Smooth muscle cell (in vitro differentiated cells): ENCODE measurements at regions not wholly inside any gene's neighbourhood (a gene's known extent, or its start where the extent isn't known, plus 50 kb on each side); places are given as distances from the start of the nearest gene placed in this dataset.

ENCODE experiments used
- DNase-seq: peaks from one replicate; lab custom pipeline; 2025; ENCODE audit not compliant: unreplicated experiment; lab: John Stamatoyannopoulos, UW
- H2AFZ ChIP-seq: fragments of 200-600 bp; sonication (generic); 2 replicates; pipeline ENCODE4 v1.6.0; 2016; ENCODE audit warnings: antibody characterized with exemption, low read depth, mild to moderate bottlenecking
- H3F3A ChIP-seq: fragments of 200-600 bp; sonication (generic); 2 replicates; pipeline ENCODE4 v1.6.0; 2017; ENCODE audit warnings: antibody characterized with exemption, low read depth
- H3K27ac ChIP-seq: fragments of 200-600 bp; sonication (generic); 2 replicates; pipeline ENCODE4 v1.5.1; 2016; ENCODE audit warnings: low read depth, mild to moderate bottlenecking
- H3K27me3 ChIP-seq: fragments of 200-600 bp; sonication (generic); 2 replicates; pipeline ENCODE4 v1.6.1; 2016; ENCODE audit warnings: low read depth, mild to moderate bottlenecking
- H3K36me3 ChIP-seq: fragments of 200-600 bp; sonication (generic); 2 replicates; pipeline ENCODE4 v1.5.1; 2016; ENCODE audit warnings: low read depth
- H3K4me1 ChIP-seq: fragments of 200-600 bp; sonication (generic); 2 replicates; pipeline ENCODE4 v1.5.1; 2016; ENCODE audit warnings: low read depth
- H3K4me2 ChIP-seq: fragments of 200-600 bp; sonication (generic); 2 replicates; pipeline ENCODE4 v1.6.0; 2016; ENCODE audit warnings: mild to moderate bottlenecking
- H3K4me3 ChIP-seq: fragments of 200-600 bp; sonication (generic); 2 replicates; pipeline ENCODE4 v1.5.1; 2016; ENCODE audit warnings: mild to moderate bottlenecking
- H3K79me2 ChIP-seq: fragments of 200-600 bp; sonication (generic); 2 replicates; pipeline ENCODE4 v1.6.0; 2016; ENCODE audit warnings: low read depth, mild to moderate bottlenecking
- H3K9ac ChIP-seq: fragments of 200-600 bp; sonication (generic); 2 replicates; pipeline ENCODE4 v1.6.0; 2016; ENCODE audit warnings: low read depth
- H3K9me3 ChIP-seq: fragments of 200-600 bp; sonication (generic); replicated peaks from 2 replicates; pipeline ENCODE4 v1.5.1; 2016; ENCODE audit warnings: low read depth
- H4K20me1 ChIP-seq: fragments of 200-600 bp; sonication (generic); 2 replicates; pipeline ENCODE4 v1.6.0; 2016; ENCODE audit warnings: low read depth
- WGBS: methylation state at CpG from one replicate; pipeline ENCODE4 v1.1.7; 2016; ENCODE audit warnings: low lambda C conversion rate; 5-methylcytosine and 5-hydroxymethylcytosine counted together
- TF ChIP-seq, protein P1 (sequence below): fragments of 200-600 bp; sonication (generic); IDR thresholded peaks from 2 replicates; pipeline ENCODE4 v1.5.1; 2017; ENCODE audit warnings: borderline replicate concordance, mild to moderate bottlenecking, antibody characterized with exemption; ENCODE audit not compliant: insufficient read depth, poor library complexity, severe bottlenecking

- Histone ChIP-seq H2AFZ (no peak overlapping the region), H3K9me3 (no peaks in the 10 kb centered on the region), H3K79me2 (no peaks in the 10 kb centered on the region), H3K9ac (no peak overlapping the region), H3K4me3 (no peak overlapping the region), H4K20me1 (no peaks in the 10 kb centered on the region), H3K27me3 (no peaks in the 10 kb centered on the region), H3F3A (no peaks in the 10 kb centered on the region), H3K4me2 (no peak overlapping the region), H3K27ac (no peak overlapping the region), H3K36me3 (no peaks in the 10 kb centered on the region), H3K4me1 (no peaks in the 10 kb centered on the region)
- TF ChIP-seq, protein P1, sequence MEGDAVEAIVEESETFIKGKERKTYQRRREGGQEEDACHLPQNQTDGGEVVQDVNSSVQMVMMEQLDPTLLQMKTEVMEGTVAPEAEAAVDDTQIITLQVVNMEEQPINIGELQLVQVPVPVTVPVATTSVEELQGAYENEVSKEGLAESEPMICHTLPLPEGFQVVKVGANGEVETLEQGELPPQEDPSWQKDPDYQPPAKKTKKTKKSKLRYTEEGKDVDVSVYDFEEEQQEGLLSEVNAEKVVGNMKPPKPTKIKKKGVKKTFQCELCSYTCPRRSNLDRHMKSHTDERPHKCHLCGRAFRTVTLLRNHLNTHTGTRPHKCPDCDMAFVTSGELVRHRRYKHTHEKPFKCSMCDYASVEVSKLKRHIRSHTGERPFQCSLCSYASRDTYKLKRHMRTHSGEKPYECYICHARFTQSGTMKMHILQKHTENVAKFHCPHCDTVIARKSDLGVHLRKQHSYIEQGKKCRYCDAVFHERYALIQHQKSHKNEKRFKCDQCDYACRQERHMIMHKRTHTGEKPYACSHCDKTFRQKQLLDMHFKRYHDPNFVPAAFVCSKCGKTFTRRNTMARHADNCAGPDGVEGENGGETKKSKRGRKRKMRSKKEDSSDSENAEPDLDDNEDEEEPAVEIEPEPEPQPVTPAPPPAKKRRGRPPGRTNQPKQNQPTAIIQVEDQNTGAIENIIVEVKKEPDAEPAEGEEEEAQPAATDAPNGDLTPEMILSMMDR = no peak
- DNase-seq = no peak
- 89% methylated on average over 3 of the region's 3 CpGs for WGBS
Observed at GRCh38 chr3:135539854-135540253, 425.7 kb upstream of the PPP2R3A start.

- DNase-seq = no peak
- Histone ChIP-seq H3K27ac (no peak overlapping the region), H3K79me2 (no peaks in the 10 kb centered on the region), H3K9ac (no peak overlapping the region), H3K27me3 (no peaks in the 10 kb centered on the region), H3K4me3 (no peak overlapping the region), H4K20me1 (no peaks in the 10 kb centered on the region), H3F3A (no peaks in the 10 kb centered on the region), H3K9me3 (no peaks in the 10 kb centered on the region), H3K4me1 (no peaks in the 10 kb centered on the region), H3K36me3 (no peaks in the 10 kb centered on the region), H2AFZ (no peak overlapping the region), H3K4me2 (no peak overlapping the region)
- WGBS = 70% methylated on average over 4 of the region's 4 CpGs
- TF ChIP-seq, protein P1 = no peak
Observed at GRCh38 chr3:135549928-135550494, 415.5 kb upstream of the PPP2R3A start.

DNA sequence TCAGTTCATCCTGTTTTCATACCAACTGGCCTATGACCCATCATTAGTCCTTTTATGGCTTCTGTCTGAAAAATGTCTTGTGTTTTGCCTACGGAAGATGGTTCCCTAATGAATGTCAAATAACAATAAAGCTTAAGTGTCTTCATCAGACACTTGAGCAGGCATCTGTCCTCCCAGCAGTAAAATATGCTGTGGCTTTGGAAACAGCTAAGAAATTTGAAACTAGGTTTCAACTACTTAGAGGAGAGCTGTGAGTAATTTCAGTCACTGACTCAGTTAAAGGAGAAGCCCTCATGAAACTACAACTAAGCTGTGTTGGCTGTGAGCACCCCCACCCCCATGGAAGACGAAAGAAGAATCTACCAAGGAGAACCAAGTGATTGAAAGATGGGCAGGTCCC, 409.4 kb upstream of the PPP2R3A start:
- Histone ChIP-seq H3K27ac (no peak overlapping the region), H3K79me2 (no peaks in the 10 kb centered on the region), H2AFZ (no peak overlapping the region), H3F3A (no peaks in the 10 kb centered on the region), H3K9ac (no peak overlapping the region), H3K9me3 (no peaks in the 10 kb centered on the region), H4K20me1 (no peaks in the 10 kb centered on the region), H3K27me3 (no peaks in the 10 kb centered on the region), H3K4me2 (peak overlapping the region; percentile 33), H3K36me3 (no peaks in the 10 kb centered on the region), H3K4me1 (peaks cover 4% of the 10 kb centered on the region), H3K4me3 (no peak overlapping the region)
- TF ChIP-seq, protein P1 = no peak
- 33% methylated on average over 2 of the region's 2 CpGs for WGBS
- no peak for DNase-seq

- Histone ChIP-seq H4K20me1 (no peaks in the 10 kb centered on the region), H3K9ac (no peak overlapping the region), H3K4me2 (peak overlapping the region; percentile 54), H3K36me3 (no peaks in the 10 kb centered on the region), H3F3A (no peaks in the 10 kb centered on the region), H3K79me2 (no peaks in the 10 kb centered on the region), H3K4me3 (no peak overlapping the region), H3K4me1 (peaks cover 4% of the 10 kb centered on the region), H3K27me3 (no peaks in the 10 kb centered on the region), H2AFZ (peak overlapping the region; percentile 29), H3K9me3 (no peaks in the 10 kb centered on the region), H3K27ac (no peak overlapping the region)
- TF ChIP-seq, protein P1 = no peak
- DNase-seq = no peak
- 73% methylated on average over 8 of the region's 8 CpGs for WGBS
Observed at GRCh38 chr3:135558150-135558783, 407.3 kb upstream of the PPP2R3A start.
